ENCODE measurements at regions not wholly inside any gene's neighbourhood (a gene's known extent, or its start where the extent isn't known, plus 50 kb on each side); places are given as distances from the start of the nearest gene placed in this dataset.
"Not testable (repeated sequence)": the region's sequence is repeated elsewhere in the genome, so short reads cannot be mapped to it uniquely, and the experiment has no call there.

DNA sequence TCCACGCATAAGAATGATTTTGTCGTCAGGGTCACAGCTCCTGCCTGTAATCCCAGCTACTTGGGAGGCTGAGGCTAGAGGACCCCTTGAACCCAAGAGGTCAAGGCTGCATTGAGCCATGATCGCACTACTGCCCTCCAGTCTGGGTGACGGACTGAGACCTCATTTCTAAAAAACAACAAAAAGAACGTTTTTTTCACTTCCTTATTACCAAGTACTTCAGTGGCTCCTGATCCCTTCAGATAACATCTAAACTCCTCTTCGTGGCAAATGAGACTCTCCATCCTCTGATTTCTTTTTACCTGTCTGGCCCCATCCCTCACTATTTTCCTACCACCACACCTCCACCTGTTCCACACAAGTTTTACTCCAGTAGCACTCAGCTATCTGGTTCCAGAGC lies 105.4 kb upstream of the TLK1 start:
- Histone ChIP-seq H3K36me3 (ENCODE audit: insufficient read depth, low read length) (no peaks in the 10 kb centered on the region), H3K9ac (ENCODE audit: low read length) (no peak overlapping the region), H3K27ac (ENCODE audit: low read length) (no peak overlapping the region), H3K4me2 (ENCODE audit: low read length) (no peak overlapping the region), H3K9me3 (ENCODE audit: low read length) (no peaks in the 10 kb centered on the region), H3F3A (ENCODE audit: insufficient read depth, low read length, poor library complexity, severe bottlenecking) (no peaks in the 10 kb centered on the region), H4K20me1 (ENCODE audit: insufficient read depth) (no peaks in the 10 kb centered on the region), H2AFZ (ENCODE audit: low read depth, low read length) (no peak overlapping the region), H3K79me2 (replicated peaks; ENCODE audit: insufficient read depth, low read length) (no peaks in the 10 kb centered on the region), H3K9me2 (ENCODE audit: insufficient read depth, low read length) (no peaks in the 10 kb centered on the region), H3K27me3 (ENCODE audit: insufficient read depth, low read depth, low read length) (no peaks in the 10 kb centered on the region), H3K4me3 (ENCODE audit: low read length) (no peak overlapping the region)
- TF ChIP-seq, protein P1, sequence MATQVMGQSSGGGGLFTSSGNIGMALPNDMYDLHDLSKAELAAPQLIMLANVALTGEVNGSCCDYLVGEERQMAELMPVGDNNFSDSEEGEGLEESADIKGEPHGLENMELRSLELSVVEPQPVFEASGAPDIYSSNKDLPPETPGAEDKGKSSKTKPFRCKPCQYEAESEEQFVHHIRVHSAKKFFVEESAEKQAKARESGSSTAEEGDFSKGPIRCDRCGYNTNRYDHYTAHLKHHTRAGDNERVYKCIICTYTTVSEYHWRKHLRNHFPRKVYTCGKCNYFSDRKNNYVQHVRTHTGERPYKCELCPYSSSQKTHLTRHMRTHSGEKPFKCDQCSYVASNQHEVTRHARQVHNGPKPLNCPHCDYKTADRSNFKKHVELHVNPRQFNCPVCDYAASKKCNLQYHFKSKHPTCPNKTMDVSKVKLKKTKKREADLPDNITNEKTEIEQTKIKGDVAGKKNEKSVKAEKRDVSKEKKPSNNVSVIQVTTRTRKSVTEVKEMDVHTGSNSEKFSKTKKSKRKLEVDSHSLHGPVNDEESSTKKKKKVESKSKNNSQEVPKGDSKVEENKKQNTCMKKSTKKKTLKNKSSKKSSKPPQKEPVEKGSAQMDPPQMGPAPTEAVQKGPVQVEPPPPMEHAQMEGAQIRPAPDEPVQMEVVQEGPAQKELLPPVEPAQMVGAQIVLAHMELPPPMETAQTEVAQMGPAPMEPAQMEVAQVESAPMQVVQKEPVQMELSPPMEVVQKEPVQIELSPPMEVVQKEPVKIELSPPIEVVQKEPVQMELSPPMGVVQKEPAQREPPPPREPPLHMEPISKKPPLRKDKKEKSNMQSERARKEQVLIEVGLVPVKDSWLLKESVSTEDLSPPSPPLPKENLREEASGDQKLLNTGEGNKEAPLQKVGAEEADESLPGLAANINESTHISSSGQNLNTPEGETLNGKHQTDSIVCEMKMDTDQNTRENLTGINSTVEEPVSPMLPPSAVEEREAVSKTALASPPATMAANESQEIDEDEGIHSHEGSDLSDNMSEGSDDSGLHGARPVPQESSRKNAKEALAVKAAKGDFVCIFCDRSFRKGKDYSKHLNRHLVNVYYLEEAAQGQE (IDR thresholded peaks at IDR 0.05; ENCODE audit: borderline replicate concordance) = no peak
- TF ChIP-seq, protein P2, sequence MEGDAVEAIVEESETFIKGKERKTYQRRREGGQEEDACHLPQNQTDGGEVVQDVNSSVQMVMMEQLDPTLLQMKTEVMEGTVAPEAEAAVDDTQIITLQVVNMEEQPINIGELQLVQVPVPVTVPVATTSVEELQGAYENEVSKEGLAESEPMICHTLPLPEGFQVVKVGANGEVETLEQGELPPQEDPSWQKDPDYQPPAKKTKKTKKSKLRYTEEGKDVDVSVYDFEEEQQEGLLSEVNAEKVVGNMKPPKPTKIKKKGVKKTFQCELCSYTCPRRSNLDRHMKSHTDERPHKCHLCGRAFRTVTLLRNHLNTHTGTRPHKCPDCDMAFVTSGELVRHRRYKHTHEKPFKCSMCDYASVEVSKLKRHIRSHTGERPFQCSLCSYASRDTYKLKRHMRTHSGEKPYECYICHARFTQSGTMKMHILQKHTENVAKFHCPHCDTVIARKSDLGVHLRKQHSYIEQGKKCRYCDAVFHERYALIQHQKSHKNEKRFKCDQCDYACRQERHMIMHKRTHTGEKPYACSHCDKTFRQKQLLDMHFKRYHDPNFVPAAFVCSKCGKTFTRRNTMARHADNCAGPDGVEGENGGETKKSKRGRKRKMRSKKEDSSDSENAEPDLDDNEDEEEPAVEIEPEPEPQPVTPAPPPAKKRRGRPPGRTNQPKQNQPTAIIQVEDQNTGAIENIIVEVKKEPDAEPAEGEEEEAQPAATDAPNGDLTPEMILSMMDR (IDR thresholded peaks at IDR 0.05; ENCODE audit: poor library complexity, severe bottlenecking) = no peak
- no peak for TF ChIP-seq EP300 (conservative IDR thresholded peaks at IDR 0.05; ENCODE audit: poor library complexity, severe bottlenecking)
- TF ChIP-seq MXI1 (conservative IDR thresholded peaks at IDR 0.05; ENCODE audit: poor library complexity, severe bottlenecking) = no peak
- no peak for TF ChIP-seq TAF1 (IDR thresholded peaks at IDR 0.05; ENCODE audit: low read depth)
- TF ChIP-seq RAD21 (conservative IDR thresholded peaks at IDR 0.05) = no peak
- TF ChIP-seq POLR2AphosphoS5 (IDR thresholded peaks at IDR 0.05) = no peak
- TF ChIP-seq SMC3 (conservative IDR thresholded peaks at IDR 0.05; ENCODE audit: poor library complexity) = no peak

- not testable (repeated sequence) for H3K4me2 ChIP-seq (ENCODE audit: low read length); H3K9me3 ChIP-seq (ENCODE audit: low read length); H3K27me3 ChIP-seq (ENCODE audit: insufficient read depth, low read depth, low read length); H3K27ac ChIP-seq (ENCODE audit: low read length); H3K9me2 ChIP-seq (ENCODE audit: insufficient read depth, low read length); H3K4me3 ChIP-seq (ENCODE audit: low read length); H3K9ac ChIP-seq (ENCODE audit: low read length); H4K20me1 ChIP-seq (ENCODE audit: insufficient read depth); H3K36me3 ChIP-seq (ENCODE audit: insufficient read depth, low read length); H2AFZ ChIP-seq (ENCODE audit: low read depth, low read length); H3F3A ChIP-seq (ENCODE audit: insufficient read depth, low read length, poor library complexity, severe bottlenecking); H3K79me2 ChIP-seq (replicated peaks; ENCODE audit: insufficient read depth, low read length)
These were observed 100.8 kb upstream of the TLK1 start for GRCh38 chr2:171261529-171261928.

DNA sequence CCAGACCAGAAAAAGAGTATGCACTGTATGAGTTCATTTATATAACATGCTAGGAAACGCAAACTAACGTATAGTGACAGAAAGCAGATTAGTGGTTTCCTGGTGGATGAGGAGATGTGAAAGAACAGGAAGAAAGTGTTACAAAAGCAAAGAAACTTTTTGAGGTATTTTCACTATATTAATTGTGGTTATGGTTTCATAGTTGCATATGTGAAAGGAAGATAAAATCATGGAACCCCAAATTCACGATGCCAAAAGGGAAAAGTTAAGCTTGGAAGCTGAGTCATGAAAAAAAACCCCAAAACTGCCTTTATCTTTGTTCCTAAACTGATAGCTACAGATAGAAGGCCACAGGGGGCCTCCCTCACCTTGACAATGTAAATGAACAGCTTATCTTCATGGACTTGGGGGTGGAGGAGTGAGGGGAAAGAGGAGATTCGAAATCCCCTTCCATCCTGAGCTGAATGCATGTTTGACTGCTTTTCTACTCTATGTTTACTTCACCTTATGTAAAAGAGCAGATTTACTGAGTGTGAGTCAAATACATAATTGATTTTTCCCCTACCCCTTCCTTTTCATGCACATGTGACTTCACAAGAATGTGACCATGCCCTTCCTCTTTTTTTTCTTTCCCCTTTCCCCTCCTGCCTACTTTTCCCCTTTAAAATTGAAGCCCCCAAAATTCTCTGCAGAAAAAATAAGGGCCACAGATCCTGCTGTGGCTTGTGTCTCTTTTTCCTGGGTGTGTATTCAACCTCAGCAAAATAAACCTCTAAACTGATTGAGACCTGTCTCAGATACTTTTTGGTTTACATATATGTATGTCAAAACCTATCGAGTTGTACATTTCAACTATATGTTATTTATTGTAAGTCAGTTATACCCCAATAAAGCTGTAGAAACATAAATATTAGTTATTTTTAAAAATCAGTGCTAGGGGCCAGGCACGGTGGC lies 100.1 kb upstream of the TLK1 start:
- Histone ChIP-seq H3K9me3 (ENCODE audit: low read length) (no peaks in the 10 kb centered on the region), H3K27me3 (ENCODE audit: insufficient read depth, low read depth, low read length) (no peaks in the 10 kb centered on the region), H3K4me3 (ENCODE audit: low read length) (no peak overlapping the region), H3K4me2 (ENCODE audit: low read length) (no peak overlapping the region), H3K9me2 (ENCODE audit: insufficient read depth, low read length) (no peaks in the 10 kb centered on the region), H2AFZ (ENCODE audit: low read depth, low read length) (no peak overlapping the region), H4K20me1 (ENCODE audit: insufficient read depth) (no peaks in the 10 kb centered on the region), H3K36me3 (ENCODE audit: insufficient read depth, low read length) (no peaks in the 10 kb centered on the region), H3K79me2 (replicated peaks; ENCODE audit: insufficient read depth, low read length) (no peaks in the 10 kb centered on the region), H3K27ac (ENCODE audit: low read length) (no peak overlapping the region), H3F3A (ENCODE audit: insufficient read depth, low read length, poor library complexity, severe bottlenecking) (no peaks in the 10 kb centered on the region), H3K9ac (ENCODE audit: low read length) (no peak overlapping the region)
- TF ChIP-seq EP300 (conservative IDR thresholded peaks at IDR 0.05; ENCODE audit: poor library complexity, severe bottlenecking) (no peak), TAF1 (IDR thresholded peaks at IDR 0.05; ENCODE audit: low read depth) (no peak), RAD21 (conservative IDR thresholded peaks at IDR 0.05) (no peak), POLR2AphosphoS5 (IDR thresholded peaks at IDR 0.05) (no peak), EZH2 (IDR thresholded peaks at IDR 0.05; ENCODE audit: borderline replicate concordance, insufficient read depth, low read length, poor library complexity, severe bottlenecking) (no peak)
- TF ChIP-seq, protein P2 (IDR thresholded peaks at IDR 0.05; ENCODE audit: poor library complexity, severe bottlenecking) = no peak
